ENCODE measurements at regions not wholly inside any gene's neighbourhood (a gene's known extent, or its start where the extent isn't known, plus 50 kb on each side); places are given as distances from the start of the nearest gene placed in this dataset.

DNA sequence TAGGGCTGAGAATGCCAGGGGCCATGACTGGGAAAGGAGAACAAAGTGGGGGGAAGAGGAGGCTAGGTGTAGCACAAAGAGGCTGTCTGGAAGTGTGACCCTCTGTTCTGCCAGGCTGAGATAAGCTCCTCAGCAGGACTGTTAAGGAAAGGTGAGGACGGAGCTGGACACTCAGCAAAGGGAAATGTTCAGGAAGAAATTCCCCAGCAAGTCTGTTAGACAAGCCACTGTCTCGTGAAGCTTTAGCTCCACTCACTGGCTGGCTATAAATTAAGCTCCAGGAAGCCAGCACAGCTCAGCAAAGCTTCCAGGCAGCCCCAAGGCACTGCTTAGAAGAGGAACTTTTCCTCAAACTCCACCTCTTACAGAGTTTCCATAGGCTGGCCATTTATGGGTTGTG is 181.2 kb upstream of the API5 start:
- Histone ChIP-seq H3K4me2 (ENCODE audit: insufficient read depth, low read length) (no peak overlapping the region), H3K9ac (ENCODE audit: low read depth, low read length) (no peak overlapping the region), H3K4me3 (ENCODE audit: low read depth in 1 of 2, low read length in 2 of 2) (no peak overlapping the region), H3K9me3 (ENCODE audit: insufficient read depth, low read length, severe bottlenecking) (no peaks in the 10 kb centered on the region), H3K36me3 (ENCODE audit: insufficient read depth, low read length) (no peaks in the 10 kb centered on the region), H3K27ac (ENCODE audit: low read length) (no peak overlapping the region), H2AFZ (ENCODE audit: low read depth, low read length) (no peak overlapping the region), H3K27me3 (ENCODE audit: insufficient read depth, low read length, poor library complexity) (no peaks in the 10 kb centered on the region), H3K4me1 (ENCODE audit: insufficient read depth, low read length) (no peaks in the 10 kb centered on the region), H4K20me1 (ENCODE audit: insufficient read depth, low read length) (no peaks in the 10 kb centered on the region), H3K79me2 (ENCODE audit: insufficient read depth, low read length) (no peaks in the 10 kb centered on the region)
- no peak for TF ChIP-seq EZH2 (IDR thresholded peaks at IDR 0.05; ENCODE audit: borderline replicate concordance, low read depth, low read length, severe bottlenecking)
- TF ChIP-seq, protein P1, sequence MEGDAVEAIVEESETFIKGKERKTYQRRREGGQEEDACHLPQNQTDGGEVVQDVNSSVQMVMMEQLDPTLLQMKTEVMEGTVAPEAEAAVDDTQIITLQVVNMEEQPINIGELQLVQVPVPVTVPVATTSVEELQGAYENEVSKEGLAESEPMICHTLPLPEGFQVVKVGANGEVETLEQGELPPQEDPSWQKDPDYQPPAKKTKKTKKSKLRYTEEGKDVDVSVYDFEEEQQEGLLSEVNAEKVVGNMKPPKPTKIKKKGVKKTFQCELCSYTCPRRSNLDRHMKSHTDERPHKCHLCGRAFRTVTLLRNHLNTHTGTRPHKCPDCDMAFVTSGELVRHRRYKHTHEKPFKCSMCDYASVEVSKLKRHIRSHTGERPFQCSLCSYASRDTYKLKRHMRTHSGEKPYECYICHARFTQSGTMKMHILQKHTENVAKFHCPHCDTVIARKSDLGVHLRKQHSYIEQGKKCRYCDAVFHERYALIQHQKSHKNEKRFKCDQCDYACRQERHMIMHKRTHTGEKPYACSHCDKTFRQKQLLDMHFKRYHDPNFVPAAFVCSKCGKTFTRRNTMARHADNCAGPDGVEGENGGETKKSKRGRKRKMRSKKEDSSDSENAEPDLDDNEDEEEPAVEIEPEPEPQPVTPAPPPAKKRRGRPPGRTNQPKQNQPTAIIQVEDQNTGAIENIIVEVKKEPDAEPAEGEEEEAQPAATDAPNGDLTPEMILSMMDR (IDR thresholded peaks at IDR 0.05; ENCODE audit: borderline replicate concordance, extremely low read depth, low read length, poor library complexity, severe bottlenecking) = no peak
- DNase-seq (no peak), ATAC-seq (ENCODE audit: insufficient read depth, low read depth) (no peak)

DNA sequence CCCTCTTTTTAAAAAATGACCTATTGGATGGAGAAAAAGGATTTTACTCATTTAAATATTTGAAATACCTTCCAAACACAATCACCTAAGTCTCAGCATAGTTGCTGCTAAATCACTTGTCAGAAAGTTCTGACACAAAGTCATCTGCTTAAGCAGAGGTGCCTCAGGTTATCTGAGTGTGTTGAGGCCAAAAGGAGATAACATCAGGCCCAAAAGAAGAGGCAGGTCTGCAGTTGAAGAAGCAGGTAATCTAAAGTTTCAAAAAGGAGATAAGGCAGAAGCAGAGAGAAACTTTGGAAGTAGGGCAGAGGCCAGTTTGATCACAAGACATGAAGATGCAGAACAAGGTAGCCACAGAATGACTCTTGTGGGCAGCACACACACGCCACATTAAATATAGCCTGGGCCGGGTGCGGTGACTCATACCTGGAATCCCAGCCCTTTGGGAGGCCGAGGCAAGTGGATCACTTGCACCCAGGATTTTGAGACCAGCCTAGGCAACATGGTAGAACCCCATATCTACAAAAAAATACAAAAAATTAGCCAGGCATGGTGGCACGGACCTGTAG is 175.7 kb upstream of the API5 start:
- no peak overlapping the region for H3K4me3 ChIP-seq (ENCODE audit: low read depth in 1 of 2, low read length in 2 of 2)
- no peak for TF ChIP-seq EZH2 (IDR thresholded peaks at IDR 0.05; ENCODE audit: borderline replicate concordance, low read depth, low read length, severe bottlenecking)
- TF ChIP-seq, protein P1 (IDR thresholded peaks at IDR 0.05; ENCODE audit: borderline replicate concordance, extremely low read depth, low read length, poor library complexity, severe bottlenecking) = no peak
- H3K27ac ChIP-seq (ENCODE audit: low read length) = no peak overlapping the region

GRCh38 chr11:43138621-43139140 is 173.1 kb upstream of the API5 start:
- TF ChIP-seq, protein P1 (IDR thresholded peaks at IDR 0.05; ENCODE audit: borderline replicate concordance, extremely low read depth, low read length, poor library complexity, severe bottlenecking) = no peak
- no peak for TF ChIP-seq EZH2 (IDR thresholded peaks at IDR 0.05; ENCODE audit: borderline replicate concordance, low read depth, low read length, severe bottlenecking)
- no peaks in the 10 kb centered on the region for H3K4me1 ChIP-seq (ENCODE audit: insufficient read depth, low read length)
- no peaks in the 10 kb centered on the region for H3K27me3 ChIP-seq (ENCODE audit: insufficient read depth, low read length, poor library complexity)
- DNase-seq (no peak), ATAC-seq (ENCODE audit: insufficient read depth, low read depth) (no peak)
- H2AFZ ChIP-seq (ENCODE audit: low read depth, low read length) = no peak overlapping the region
- H3K4me3 ChIP-seq (ENCODE audit: low read depth in 1 of 2, low read length in 2 of 2) = no peak overlapping the region
- no peaks in the 10 kb centered on the region for H3K9me3 ChIP-seq (ENCODE audit: insufficient read depth, low read length, severe bottlenecking)
- no peaks in the 10 kb centered on the region for H3K79me2 ChIP-seq (ENCODE audit: insufficient read depth, low read length)
- no peak overlapping the region for H3K27ac ChIP-seq (ENCODE audit: low read length)
- no peak overlapping the region for H3K9ac ChIP-seq (ENCODE audit: low read depth, low read length)
- H4K20me1 ChIP-seq (ENCODE audit: insufficient read depth, low read length) = no peaks in the 10 kb centered on the region
- no peak overlapping the region for H3K4me2 ChIP-seq (ENCODE audit: insufficient read depth, low read length)
- H3K36me3 ChIP-seq (ENCODE audit: insufficient read depth, low read length) = no peaks in the 10 kb centered on the region

More for the DNA sequence above, 175.7 kb upstream of the API5 start:
- Histone ChIP-seq H3K9me3 (ENCODE audit: insufficient read depth, low read length, severe bottlenecking) (no peaks in the 10 kb centered on the region), H3K36me3 (ENCODE audit: insufficient read depth, low read length) (no peaks in the 10 kb centered on the region), H3K27me3 (ENCODE audit: insufficient read depth, low read length, poor library complexity) (no peaks in the 10 kb centered on the region), H3K4me2 (ENCODE audit: insufficient read depth, low read length) (no peak overlapping the region), H3K4me1 (ENCODE audit: insufficient read depth, low read length) (no peaks in the 10 kb centered on the region), H4K20me1 (ENCODE audit: insufficient read depth, low read length) (no peaks in the 10 kb centered on the region), H3K79me2 (ENCODE audit: insufficient read depth, low read length) (no peaks in the 10 kb centered on the region), H3K9ac (ENCODE audit: low read depth, low read length) (no peak overlapping the region), H2AFZ (ENCODE audit: low read depth, low read length) (no peak overlapping the region)
- no peak for DNase-seq
- no peak for ATAC-seq (ENCODE audit: insufficient read depth, low read depth)

Measured in DND-41 (cell line).